ENCODE measurements at regions not wholly inside any gene's neighbourhood (a gene's known extent, or its start where the extent isn't known, plus 50 kb on each side); places are given as distances from the start of the nearest gene placed in this dataset.
A peak's percentile ranks its signal among the peaks of the same experiment; 100 is the strongest.
"Not testable (repeated sequence)": the region's sequence is repeated elsewhere in the genome, so short reads cannot be mapped to it uniquely, and the experiment has no call there.

GRCh38 chr7:6917258-6917657 is 91.2 kb upstream of the CCZ1B start:
- H3K9me3 ChIP-seq = no peaks in the 10 kb centered on the region
- no peaks in the 10 kb centered on the region for H3K4me1 ChIP-seq
- H3K27me3 ChIP-seq (ENCODE audit: low read depth) = no peaks in the 10 kb centered on the region
- no peak for ATAC-seq
- H3K27ac ChIP-seq = no peak overlapping the region
- DNase-seq = no peak
- H3K36me3 ChIP-seq = no peaks in the 10 kb centered on the region
- TF ChIP-seq CTCF (IDR thresholded peaks at IDR 0.05) = no peak
- H3K4me3 ChIP-seq = no peak overlapping the region
- intact Hi-C loops (cut with DNase I) = no loop called here

GRCh38 chr7:6919169-6919568 is 93.1 kb upstream of the CCZ1B start:
- H3K9me3 ChIP-seq; H3K36me3 ChIP-seq; H3K27ac ChIP-seq; H3K4me1 ChIP-seq; intact Hi-C loops (cut with DNase I); H3K27me3 ChIP-seq (ENCODE audit: low read depth); DNase-seq; H3K4me3 ChIP-seq; ATAC-seq: not testable (repeated sequence)

- H3K9me3 ChIP-seq; intact Hi-C loops (cut with DNase I); DNase-seq; H3K4me3 ChIP-seq; H3K4me1 ChIP-seq; H3K27ac ChIP-seq; H3K36me3 ChIP-seq; H3K27me3 ChIP-seq (ENCODE audit: low read depth); ATAC-seq: not testable (repeated sequence)
These were observed 98.4 kb upstream of the CCZ1B start for GRCh38 chr7:6924523-6924922.

GRCh38 chr7:6926193-6927174 is 100.4 kb upstream of the CCZ1B start:
- H3K27me3 ChIP-seq (ENCODE audit: low read depth); H3K4me1 ChIP-seq; H3K27ac ChIP-seq; H3K36me3 ChIP-seq; H3K4me3 ChIP-seq; ATAC-seq; intact Hi-C loops (cut with DNase I); H3K9me3 ChIP-seq: not testable (repeated sequence)
- DNase-seq = peak; percentile 80

GRCh38 chr7:6927643-6928042 is 101.6 kb upstream of the CCZ1B start:
- not testable (repeated sequence) for H3K36me3 ChIP-seq, H3K27ac ChIP-seq

GRCh38 chr7:6929588-6929987 is 103.5 kb upstream of the CCZ1B start:
- H3K4me1 ChIP-seq; H3K27ac ChIP-seq; ATAC-seq; H3K36me3 ChIP-seq; DNase-seq; intact Hi-C loops (cut with DNase I); H3K4me3 ChIP-seq; H3K27me3 ChIP-seq (ENCODE audit: low read depth); H3K9me3 ChIP-seq: not testable (repeated sequence)

More at GRCh38 chr7:6927643-6928042, 101.6 kb upstream of the CCZ1B start:
- intact Hi-C loops (cut with DNase I); DNase-seq; H3K27me3 ChIP-seq (ENCODE audit: low read depth); H3K9me3 ChIP-seq; H3K4me3 ChIP-seq; ATAC-seq; H3K4me1 ChIP-seq: not testable (repeated sequence)

GRCh38 chr7:6930081-6930635 is 104.1 kb upstream of the CCZ1B start:
- intact Hi-C loops (cut with DNase I); ATAC-seq: not testable (repeated sequence)

GRCh38 chr7:6930787-6931186 is 104.7 kb upstream of the CCZ1B start:
- intact Hi-C loops (cut with DNase I); H3K4me3 ChIP-seq; ATAC-seq: not testable (repeated sequence)

More at GRCh38 chr7:6930081-6930635, 104.1 kb upstream of the CCZ1B start:
- not testable (repeated sequence) for DNase-seq; H3K9me3 ChIP-seq; H3K27ac ChIP-seq; H3K4me1 ChIP-seq; H3K36me3 ChIP-seq; H3K4me3 ChIP-seq; H3K27me3 ChIP-seq (ENCODE audit: low read depth)

GRCh38 chr7:6931456-6931855 is 105.4 kb upstream of the CCZ1B start:
- intact Hi-C loops (cut with DNase I); H3K4me3 ChIP-seq; ATAC-seq; H3K4me1 ChIP-seq; DNase-seq; H3K9me3 ChIP-seq; H3K27ac ChIP-seq; H3K27me3 ChIP-seq (ENCODE audit: low read depth); H3K36me3 ChIP-seq: not testable (repeated sequence)

More at GRCh38 chr7:6930787-6931186, 104.7 kb upstream of the CCZ1B start:
- not testable (repeated sequence) for H3K4me1 ChIP-seq; H3K27ac ChIP-seq; H3K36me3 ChIP-seq; H3K27me3 ChIP-seq (ENCODE audit: low read depth); H3K9me3 ChIP-seq; DNase-seq
- TF ChIP-seq CTCF (IDR thresholded peaks at IDR 0.05) = peak; percentile 60

- H3K4me1 ChIP-seq; H3K9me3 ChIP-seq; ATAC-seq; H3K4me3 ChIP-seq; H3K27me3 ChIP-seq (ENCODE audit: low read depth); DNase-seq; H3K36me3 ChIP-seq; H3K27ac ChIP-seq; intact Hi-C loops (cut with DNase I): not testable (repeated sequence)
These were observed 108.0 kb upstream of the CCZ1B start for GRCh38 chr7:6933954-6934632.

Measured in lower lobe of right lung (tissue), 2 donors.